Psoas muscle (tissue), 7 donors: ENCODE measurements at regions not wholly inside any gene's neighbourhood (a gene's known extent, or its start where the extent isn't known, plus 50 kb on each side); places are given as distances from the start of the nearest gene placed in this dataset.

Source experiments
- ATAC-seq, 4 donors: fragments of 200-7000 bp; cut with Tn5 transposase; one replicate each; pipeline ENCODE4 v1.9.1; 2020; ENCODE audit warnings: moderate library complexity in 3 of 4, mild to moderate bottlenecking in 2 of 4
- DNase-seq, 2 donors: peaks; one replicate each; pipeline ENCODE4 v3.0.0-alpha.2; 2020
- H3K27ac ChIP-seq: fragments of 200-600 bp; one replicate; pipeline ENCODE4 v1.8.0; 2022
- H3K27me3 ChIP-seq, 3 donors: fragments of 200-600 bp in 1 of 3; one replicate each; pipeline versions ENCODE4 v1.6.1 to v1.8.0; 2013 to 2022; ENCODE audit warnings: low read length in 2 of 3, mild to moderate bottlenecking in 2 of 3, moderate library complexity in 1 of 3; ENCODE audit not compliant: insufficient read depth in 3 of 3
- H3K36me3 ChIP-seq, 2 donors: fragments of 200-600 bp in 1 of 2; one replicate each; pipeline versions ENCODE4 v1.6.1 to v1.8.0; 2013 to 2022; ENCODE audit warnings: low read depth in 1 of 2, mild to moderate bottlenecking in 1 of 2, moderate library complexity in 1 of 2; ENCODE audit not compliant: insufficient read depth in 1 of 2
- H3K4me1 ChIP-seq: fragments of 200-600 bp; one replicate; pipeline ENCODE4 v1.8.0; 2022
- H3K4me3 ChIP-seq: fragments of 200-600 bp; one replicate; pipeline ENCODE4 v1.8.0; 2022; ENCODE audit warnings: mild to moderate bottlenecking
- H3K9me3 ChIP-seq: fragments of 200-600 bp; one replicate; pipeline ENCODE4 v1.8.0; 2022
- WGBS, 3 donors: extraction: QIAGEN DNeasy Blood & Tissue Kit; methylation state at CpG; one replicate each; pipeline versions ENCODE4 v1.1.6 to v1.1.7; 2013; 5-methylcytosine and 5-hydroxymethylcytosine counted together
- intact Hi-C, 2 donors: fragments of 100-400 bp; cut with DNase I; formaldehyde crosslinking; loops; one replicate each; pipeline versions ENCODE4 v1.11.0 to v1.14.2; 2022
- TF ChIP-seq, protein P1 (sequence below): fragments of 200-600 bp; IDR thresholded peaks from one replicate; pipeline ENCODE4 v1.8.0; 2022; ENCODE audit warnings: antibody characterized with exemption
- donor health status: healthy with polysubstance abuse.
- donor health status: DM: no; HTN: no; CAD: no; lungs with moderate emphysema.
- donor health status: Bipolar disorder and iron deficiency.
- donor health status: healthy.
- donor health status: DM: yes; HTN: yes; CAD: no.
- donor health status: DM: no; HTN: no; CAD: no.
- donor health status: DM: yes; HTN: yes; CAD: no.

DNA sequence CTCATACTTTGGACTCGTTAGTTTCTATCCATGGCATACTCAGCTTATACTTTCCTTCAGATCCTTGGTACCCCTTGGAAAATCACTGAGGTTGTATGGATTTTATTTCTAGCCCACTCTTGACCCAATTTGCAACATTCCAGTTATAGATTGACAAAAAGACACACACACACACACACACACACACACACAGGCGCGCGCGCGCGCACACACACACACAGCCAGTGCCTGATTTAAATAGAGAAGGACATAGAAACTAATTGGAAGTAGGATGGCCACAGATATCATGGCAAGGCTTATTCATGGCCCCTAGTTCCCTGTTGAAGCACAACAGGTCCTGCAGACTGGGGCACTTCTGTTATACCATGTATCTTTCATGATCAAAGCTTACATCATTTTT is 89.1 kb upstream of the CFAP20DC start:
- Histone ChIP-seq H3K4me1 (no peaks in the 10 kb centered on the region), H3K27me3 (no peaks in the 10 kb centered on the region), H3K36me3 (no peaks in the 10 kb centered on the region), H3K9me3 (no peaks in the 10 kb centered on the region), H3K4me3 (no peak overlapping the region), H3K27ac (no peak overlapping the region)
- DNase-seq (no peak), ATAC-seq (no peak)
- intact Hi-C loops: loop anchor here in 1 of 2 donors (5.0 kb wide), 1 partner anchor 1033 kb away; no protein-coding TSS in a partner anchor
- TF ChIP-seq, protein P1, sequence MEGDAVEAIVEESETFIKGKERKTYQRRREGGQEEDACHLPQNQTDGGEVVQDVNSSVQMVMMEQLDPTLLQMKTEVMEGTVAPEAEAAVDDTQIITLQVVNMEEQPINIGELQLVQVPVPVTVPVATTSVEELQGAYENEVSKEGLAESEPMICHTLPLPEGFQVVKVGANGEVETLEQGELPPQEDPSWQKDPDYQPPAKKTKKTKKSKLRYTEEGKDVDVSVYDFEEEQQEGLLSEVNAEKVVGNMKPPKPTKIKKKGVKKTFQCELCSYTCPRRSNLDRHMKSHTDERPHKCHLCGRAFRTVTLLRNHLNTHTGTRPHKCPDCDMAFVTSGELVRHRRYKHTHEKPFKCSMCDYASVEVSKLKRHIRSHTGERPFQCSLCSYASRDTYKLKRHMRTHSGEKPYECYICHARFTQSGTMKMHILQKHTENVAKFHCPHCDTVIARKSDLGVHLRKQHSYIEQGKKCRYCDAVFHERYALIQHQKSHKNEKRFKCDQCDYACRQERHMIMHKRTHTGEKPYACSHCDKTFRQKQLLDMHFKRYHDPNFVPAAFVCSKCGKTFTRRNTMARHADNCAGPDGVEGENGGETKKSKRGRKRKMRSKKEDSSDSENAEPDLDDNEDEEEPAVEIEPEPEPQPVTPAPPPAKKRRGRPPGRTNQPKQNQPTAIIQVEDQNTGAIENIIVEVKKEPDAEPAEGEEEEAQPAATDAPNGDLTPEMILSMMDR: no peak
- WGBS, 3 donors: 95 to 98% (median 98%) methylated on average over 7 of the region's 7 CpGs

DNA sequence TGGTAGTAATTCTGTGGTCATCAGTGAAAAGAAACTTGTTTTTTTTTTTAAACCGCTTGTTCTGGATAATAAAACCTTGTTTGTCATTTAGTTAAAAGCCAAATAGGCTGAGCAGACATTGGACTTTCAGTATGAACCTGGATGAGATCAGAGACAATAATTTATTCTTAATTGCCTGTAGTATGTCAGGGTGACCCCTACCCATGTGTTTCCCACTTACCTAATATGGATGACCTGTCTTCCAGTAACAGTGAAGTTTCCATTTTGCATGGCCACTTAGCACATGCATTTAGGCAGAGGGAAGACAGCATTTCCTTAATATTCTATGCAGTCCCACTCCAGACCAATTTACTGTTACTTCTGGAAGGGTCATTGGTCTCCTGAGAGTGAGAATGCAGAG is 87.6 kb upstream of the CFAP20DC start:
- ATAC-seq: no peak
- Histone ChIP-seq H3K4me1 (no peaks in the 10 kb centered on the region), H3K36me3 (no peaks in the 10 kb centered on the region), H3K27ac (no peak overlapping the region), H3K9me3 (no peaks in the 10 kb centered on the region), H3K4me3 (no peak overlapping the region), H3K27me3 (no peaks in the 10 kb centered on the region)
- TF ChIP-seq, protein P1: no peak
- no peak for DNase-seq
- 85 to 98% (median 91%) methylated on average over 1 of the region's 1 CpG for WGBS, 3 donors
- intact Hi-C loops: loop anchor here in 1 of 2 donors (5.0 kb wide), 1 partner anchor 1035 kb away; no protein-coding TSS in a partner anchor

DNA sequence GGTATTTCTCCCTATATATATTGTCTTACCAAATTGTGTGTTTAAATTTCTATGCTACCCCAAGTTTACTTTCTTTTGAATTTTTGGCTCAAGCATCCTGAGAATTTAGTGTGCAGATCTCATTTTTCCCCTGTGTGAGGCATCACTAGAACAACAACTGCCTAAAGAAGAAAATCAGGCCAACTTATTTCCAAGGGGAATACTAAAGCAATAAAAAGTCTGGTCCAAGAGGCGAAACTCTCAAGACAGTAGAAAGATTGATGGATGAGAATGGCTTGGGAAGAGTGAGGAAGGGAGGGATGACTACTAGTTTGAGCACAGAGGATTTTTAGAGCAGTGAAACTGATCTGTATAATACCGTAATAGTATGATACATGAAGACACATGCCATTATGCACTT is 86.3 kb upstream of the CFAP20DC start:
- H3K9me3 ChIP-seq: no peaks in the 10 kb centered on the region
- H3K27me3 ChIP-seq: no peaks in the 10 kb centered on the region
- no peak overlapping the region for H3K27ac ChIP-seq
- intact Hi-C loops: loop anchor here in 1 of 2 donors (5.0 kb wide), 1 partner anchor 1036 kb away; no protein-coding TSS in a partner anchor
- H3K36me3 ChIP-seq: no peaks in the 10 kb centered on the region
- no peak overlapping the region for H3K4me3 ChIP-seq
- 60 to 65% (median 62%) methylated on average over 2 of the region's 2 CpGs for WGBS, 3 donors
- ATAC-seq: no peak
- DNase-seq: no peak
- no peaks in the 10 kb centered on the region for H3K4me1 ChIP-seq
- TF ChIP-seq, protein P1: no peak

DNA sequence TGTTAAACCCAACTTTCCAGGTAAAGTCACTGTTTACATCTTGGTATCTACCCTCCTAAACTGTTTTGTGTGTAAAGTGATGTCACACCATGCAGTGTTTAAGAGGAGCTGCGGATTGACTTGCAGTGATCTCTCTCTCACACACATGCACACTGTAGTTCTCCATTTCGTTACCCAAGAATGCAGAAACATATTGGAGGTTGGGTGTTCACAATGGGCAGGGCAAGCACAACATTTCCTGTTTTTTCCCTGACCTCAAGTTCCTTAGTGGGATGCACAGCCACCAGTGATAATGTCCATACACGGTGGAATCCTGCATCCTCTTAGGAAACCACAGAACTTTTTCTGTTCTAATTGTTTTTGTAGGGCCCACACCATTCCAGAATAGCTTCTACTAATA is 85.3 kb upstream of the CFAP20DC start:
- Histone ChIP-seq H3K4me1 (no peaks in the 10 kb centered on the region), H3K4me3 (no peak overlapping the region), H3K27ac (no peak overlapping the region), H3K27me3 (no peaks in the 10 kb centered on the region), H3K9me3 (no peaks in the 10 kb centered on the region), H3K36me3 (no peaks in the 10 kb centered on the region)
- TF ChIP-seq, protein P1: no peak
- DNase-seq (no peak), ATAC-seq (no peak)
- intact Hi-C loops: loop anchor here in 1 of 2 donors (5.0 kb wide), 1 partner anchor 1037 kb away; no protein-coding TSS in a partner anchor
- 62 to 69% (median 63%) methylated on average over 3 of the region's 3 CpGs for WGBS, 3 donors

DNA sequence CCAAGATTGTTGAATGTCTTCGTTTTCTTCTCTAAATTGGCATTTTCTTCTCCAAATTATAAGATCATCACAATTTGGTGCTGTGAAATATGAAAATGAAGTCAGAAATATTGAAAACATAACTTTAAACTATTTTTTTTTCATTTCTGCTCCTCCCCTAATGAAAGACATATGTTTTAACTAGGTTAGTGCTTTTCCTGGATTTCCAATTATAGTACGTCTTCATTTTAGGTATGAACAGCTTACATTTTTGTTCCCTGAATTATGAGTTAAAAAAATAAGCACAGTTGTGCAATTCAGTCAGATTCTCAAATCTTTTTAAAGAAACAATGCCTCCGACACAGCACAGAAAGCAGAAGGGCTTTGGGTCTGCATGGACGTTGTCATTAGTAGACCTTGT is 83.5 kb upstream of the CFAP20DC start:
- H3K4me1 ChIP-seq: no peaks in the 10 kb centered on the region
- no peak overlapping the region for H3K4me3 ChIP-seq
- H3K9me3 ChIP-seq: no peaks in the 10 kb centered on the region
- TF ChIP-seq, protein P1: no peak
- H3K27ac ChIP-seq: no peak overlapping the region
- DNase-seq (no peak), ATAC-seq (no peak)
- intact Hi-C loops: no loop called here
- no peaks in the 10 kb centered on the region for H3K27me3 ChIP-seq
- 63 to 70% (median 67%) methylated on average over 4 of the region's 4 CpGs for WGBS, 3 donors
- H3K36me3 ChIP-seq: no peaks in the 10 kb centered on the region
